Spleen (tissue), 3 donors: ENCODE measurements at regions not wholly inside any gene's neighbourhood (a gene's known extent, or its start where the extent isn't known, plus 50 kb on each side); places are given as distances from the start of the nearest gene placed in this dataset.

Source experiments
- POLR2A ChIP-seq, 3 donors: fragments of 450-650 bp; IDR thresholded peaks; one replicate each; pipeline ENCODE4 v1.5.1; 2017; ENCODE audit warnings: antibody characterized with exemption in 3 of 3, mild to moderate bottlenecking in 1 of 3
- POLR2AphosphoS5 ChIP-seq, 3 donors: sonication (generic); formaldehyde crosslinking; IDR thresholded peaks; one replicate each; pipeline ENCODE4 v1.5.1; 2017; ENCODE audit warnings: antibody characterized with exemption in 3 of 3

- no peak for TF ChIP-seq POLR2A (IDR thresholded peaks at IDR 0.05)
- no peak for TF ChIP-seq POLR2AphosphoS5 (IDR thresholded peaks at IDR 0.05)
These were observed 144.1 kb downstream of the MIAT start for GRCh38 chr22:26801449-26801848.
